ENCODE measurements at regions not wholly inside any gene's neighbourhood (a gene's known extent, or its start where the extent isn't known, plus 50 kb on each side); places are given as distances from the start of the nearest gene placed in this dataset.

GRCh38 chr6:74282143-74282689, 586.2 kb downstream of the CD109 start:
- DNase-seq: no peak
- WGBS, 5 donors: 92 to 95% (median 94%) methylated on average over 13 of the region's 13 CpGs
- TF ChIP-seq POLR2A (IDR thresholded peaks at IDR 0.05): no peak
- no peak for TF ChIP-seq POLR2AphosphoS5 (IDR thresholded peaks at IDR 0.05)
- no peak for TF ChIP-seq CTCF (IDR thresholded peaks at IDR 0.05 in 8 of 11, conservative IDR thresholded peaks at IDR 0.05 in 3 of 11)
- Histone ChIP-seq H3K27me3 (replicated peaks in 1 of 7) (no peaks in the 10 kb centered on the region), H3K4me3 (no peak overlapping the region), H3K27ac (no peak overlapping the region), H3K36me3 (no peaks in the 10 kb centered on the region), H3K4me1 (no peaks in the 10 kb centered on the region), H3K9me3 (peaks cover 0 to 3% (median 0%) of the 10 kb centered on the region in 8 donors)
- intact Hi-C loops (cut with DNase I; ENCODE audit: low total_unique reads): no loop called here

- 70 to 79% (median 76%) methylated on average over 6 of the region's 6 CpGs for WGBS, 5 donors
- TF ChIP-seq POLR2A (IDR thresholded peaks at IDR 0.05) (no peak), POLR2AphosphoS5 (IDR thresholded peaks at IDR 0.05) (no peak), CTCF (IDR thresholded peaks at IDR 0.05 in 8 of 11, conservative IDR thresholded peaks at IDR 0.05 in 3 of 11) (no peak)
- intact Hi-C loops (cut with DNase I; ENCODE audit: low total_unique reads): no loop called here
Measured at GRCh38 chr6:74280130-74280692, 584.2 kb downstream of the CD109 start.

GRCh38 chr6:74277777-74278186, 581.8 kb downstream of the CD109 start:
- no peak for DNase-seq
- no peak overlapping the region for H3K4me3 ChIP-seq
- intact Hi-C loops (cut with DNase I; ENCODE audit: low total_unique reads): no loop called here
- peak overlapping the region in 1 of 8 donors; percentile 12 for H3K27ac ChIP-seq
- TF ChIP-seq CTCF (IDR thresholded peaks at IDR 0.05 in 8 of 11, conservative IDR thresholded peaks at IDR 0.05 in 3 of 11) (no peak), POLR2A (IDR thresholded peaks at IDR 0.05) (no peak), POLR2AphosphoS5 (IDR thresholded peaks at IDR 0.05) (no peak)
- H3K9me3 ChIP-seq: peaks cover 0 to 3% (median 0%) of the 10 kb centered on the region in 8 donors
- H3K27me3 ChIP-seq (replicated peaks in 1 of 7): no peaks in the 10 kb centered on the region
- no peaks in the 10 kb centered on the region for H3K36me3 ChIP-seq
- 58 to 76% (median 68%) methylated on average over 6 of the region's 6 CpGs for WGBS, 5 donors
- no peaks in the 10 kb centered on the region for H3K4me1 ChIP-seq

More at GRCh38 chr6:74280130-74280692, 584.2 kb downstream of the CD109 start:
- Histone ChIP-seq H3K36me3 (no peaks in the 10 kb centered on the region), H3K27ac (no peak overlapping the region), H3K4me3 (no peak overlapping the region), H3K9me3 (peaks cover 0 to 3% (median 0%) of the 10 kb centered on the region in 8 donors), H3K27me3 (replicated peaks in 1 of 7) (no peaks in the 10 kb centered on the region), H3K4me1 (no peaks in the 10 kb centered on the region)
- DNase-seq: no peak

- H3K27me3 ChIP-seq (replicated peaks in 1 of 7): no peaks in the 10 kb centered on the region
- H3K4me1 ChIP-seq: no peaks in the 10 kb centered on the region
- TF ChIP-seq POLR2A (IDR thresholded peaks at IDR 0.05): no peak
- H3K36me3 ChIP-seq: no peaks in the 10 kb centered on the region
- no peak for DNase-seq
- H3K9me3 ChIP-seq: no peaks in the 10 kb centered on the region
- H3K4me3 ChIP-seq: no peak overlapping the region
- no peak overlapping the region for H3K27ac ChIP-seq
- intact Hi-C loops (cut with DNase I; ENCODE audit: low total_unique reads): no loop called here
Measured at GRCh38 chr6:74273541-74273940, 577.5 kb downstream of the CD109 start.

GRCh38 chr6:74269600-74269858, 573.5 kb downstream of the CD109 start:
- WGBS, 5 donors: 50 to 75% (median 66%) methylated on average over 3 of the region's 3 CpGs

More at GRCh38 chr6:74269600-74269858, 573.5 kb downstream of the CD109 start:
- Histone ChIP-seq H3K27ac (no peak overlapping the region), H3K36me3 (no peaks in the 10 kb centered on the region), H3K4me3 (no peak overlapping the region), H3K27me3 (replicated peaks in 1 of 7) (no peaks in the 10 kb centered on the region), H3K4me1 (no peaks in the 10 kb centered on the region), H3K9me3 (no peaks in the 10 kb centered on the region)
- intact Hi-C loops (cut with DNase I; ENCODE audit: low total_unique reads): no loop called here
- TF ChIP-seq CTCF (IDR thresholded peaks at IDR 0.05 in 8 of 11, conservative IDR thresholded peaks at IDR 0.05 in 3 of 11) (no peak), POLR2AphosphoS5 (IDR thresholded peaks at IDR 0.05) (no peak), POLR2A (IDR thresholded peaks at IDR 0.05) (no peak)
- DNase-seq: no peak
